Vagina (tissue), 2 donors: ENCODE measurements at regions not wholly inside any gene's neighbourhood (a gene's known extent, or its start where the extent isn't known, plus 50 kb on each side); places are given as distances from the start of the nearest gene placed in this dataset.

Experiments used
- DNase-seq, 2 donors: peaks; one replicate each; pipeline ENCODE4 v3.0.0-alpha.2; 2017; ENCODE audit errors: extremely low spot score in 2 of 2
- H3K27ac ChIP-seq: fragments of 200-600 bp; sonication (generic); one replicate; pipeline ENCODE4 v1.5.1; 2019
- H3K27me3 ChIP-seq: fragments of 200-600 bp; sonication (generic); one replicate; pipeline ENCODE4 v1.5.1; 2019
- H3K36me3 ChIP-seq, 2 donors: fragments of 200-600 bp; sonication (generic); one replicate each; pipeline ENCODE4 v1.5.1; 2017 to 2019
- H3K4me1 ChIP-seq: fragments of 200-600 bp; sonication (generic); one replicate; pipeline ENCODE4 v1.5.1; 2019
- H3K4me3 ChIP-seq, 2 donors: fragments of 200-600 bp; sonication (generic); 1 replicate in 1 of 2; 2 replicates in 1 of 2; pipeline ENCODE4 v1.5.1; 2016 to 2019
- H3K9me3 ChIP-seq: fragments of 200-600 bp; sonication (generic); one replicate; pipeline ENCODE4 v1.5.1; 2019
- CTCF ChIP-seq, 3 experiments: fragments of 450-650 bp in 2 of 3; fragments of 200-600 bp in 1 of 3; sonication (generic) in 1 of 3; IDR thresholded peaks; one replicate each; pipeline ENCODE4 v1.5.1; 2017 to 2019; ENCODE audit warnings: antibody characterized with exemption in 3 of 3, mild to moderate bottlenecking in 2 of 3, moderate library complexity in 2 of 3
- POLR2A ChIP-seq, 2 donors: fragments of 450-650 bp; IDR thresholded peaks; one replicate each; pipeline ENCODE4 v1.6.1; 2017; ENCODE audit warnings: antibody characterized with exemption in 2 of 2, mild to moderate bottlenecking in 2 of 2, moderate library complexity in 2 of 2
- POLR2AphosphoS5 ChIP-seq, 2 donors: sonication (generic); formaldehyde crosslinking; IDR thresholded peaks; one replicate each; pipeline ENCODE4 v1.9.0; 2017; ENCODE audit warnings: antibody characterized with exemption in 2 of 2, mild to moderate bottlenecking in 2 of 2, low read depth in 1 of 2; ENCODE audit not compliant: insufficient read depth in 1 of 2
- intact Hi-C: fragments of 100-400 bp; cut with DNase I; formaldehyde crosslinking; loops from one replicate; pipeline ENCODE4 v1.15.1; 2023

GRCh38 chr5:38768412-38769211, 77.2 kb upstream of the OSMR start:
- Histone ChIP-seq H3K4me1 (no peaks in the 10 kb centered on the region), H3K9me3 (no peaks in the 10 kb centered on the region), H3K27me3 (no peaks in the 10 kb centered on the region), H3K36me3 (no peaks in the 10 kb centered on the region), H3K27ac (no peak overlapping the region), H3K4me3 (no peak overlapping the region)
- DNase-seq = no peak
- TF ChIP-seq POLR2AphosphoS5 (IDR thresholded peaks at IDR 0.05; ENCODE audit: insufficient read depth in 1 of 2, low read depth in 1 of 2) = peak in 1 of 2 donors; percentile 12
- TF ChIP-seq CTCF (IDR thresholded peaks at IDR 0.05) = no peak
- no peak for TF ChIP-seq POLR2A (IDR thresholded peaks at IDR 0.05)
- intact Hi-C loops = no loop called here

- TF ChIP-seq POLR2A (IDR thresholded peaks at IDR 0.05) (no peak), POLR2AphosphoS5 (IDR thresholded peaks at IDR 0.05; ENCODE audit: insufficient read depth in 1 of 2, low read depth in 1 of 2) (no peak), CTCF (IDR thresholded peaks at IDR 0.05) (no peak)
- intact Hi-C loops = no loop called here
Observed at GRCh38 chr5:38772471-38772870, 73.3 kb upstream of the OSMR start.

GRCh38 chr5:38775218-38775840, 70.5 kb upstream of the OSMR start:
- intact Hi-C loops = no loop called here
- H3K4me1 ChIP-seq = no peaks in the 10 kb centered on the region
- H3K4me3 ChIP-seq = no peak overlapping the region
- no peaks in the 10 kb centered on the region for H3K27me3 ChIP-seq
- no peaks in the 10 kb centered on the region for H3K9me3 ChIP-seq
- TF ChIP-seq POLR2A (IDR thresholded peaks at IDR 0.05) = no peak
- no peak for TF ChIP-seq CTCF (IDR thresholded peaks at IDR 0.05)
- TF ChIP-seq POLR2AphosphoS5 (IDR thresholded peaks at IDR 0.05; ENCODE audit: insufficient read depth in 1 of 2, low read depth in 1 of 2) = no peak
- no peaks in the 10 kb centered on the region for H3K36me3 ChIP-seq
- DNase-seq = no peak
- H3K27ac ChIP-seq = no peak overlapping the region

More at GRCh38 chr5:38772471-38772870, 73.3 kb upstream of the OSMR start:
- DNase-seq = no peak
- no peaks in the 10 kb centered on the region for H3K9me3 ChIP-seq
- no peak overlapping the region for H3K27ac ChIP-seq
- H3K36me3 ChIP-seq = no peaks in the 10 kb centered on the region
- no peak overlapping the region for H3K4me3 ChIP-seq
- H3K27me3 ChIP-seq = no peaks in the 10 kb centered on the region
- no peaks in the 10 kb centered on the region for H3K4me1 ChIP-seq

GRCh38 chr5:38776149-38776896, 69.5 kb upstream of the OSMR start:
- no peak overlapping the region for H3K27ac ChIP-seq
- H3K27me3 ChIP-seq = no peaks in the 10 kb centered on the region
- TF ChIP-seq POLR2A (IDR thresholded peaks at IDR 0.05) (no peak), CTCF (IDR thresholded peaks at IDR 0.05) (no peak), POLR2AphosphoS5 (IDR thresholded peaks at IDR 0.05; ENCODE audit: insufficient read depth in 1 of 2, low read depth in 1 of 2) (no peak)
- H3K4me1 ChIP-seq = peaks cover 5% of the 10 kb centered on the region
- intact Hi-C loops = no loop called here
- no peaks in the 10 kb centered on the region for H3K36me3 ChIP-seq
- no peak for DNase-seq
- no peak overlapping the region for H3K4me3 ChIP-seq
- no peaks in the 10 kb centered on the region for H3K9me3 ChIP-seq
